ENCODE measurements at regions not wholly inside any gene's neighbourhood (a gene's known extent, or its start where the extent isn't known, plus 50 kb on each side); places are given as distances from the start of the nearest gene placed in this dataset.

GRCh38 chr9:12085399-12085798 is 607.8 kb upstream of the TYRP1 start:
- TF ChIP-seq CTCF (IDR thresholded peaks at IDR 0.05) (no peak), ZFX (IDR thresholded peaks at IDR 0.05; ENCODE audit: borderline replicate concordance) (no peak)

All from 22Rv1 (cell line).